ENCODE measurements at regions not wholly inside any gene's neighbourhood (a gene's known extent, or its start where the extent isn't known, plus 50 kb on each side); places are given as distances from the start of the nearest gene placed in this dataset.
"Not testable (repeated sequence)": the region's sequence is repeated elsewhere in the genome, so short reads cannot be mapped to it uniquely, and the experiment has no call there.

- 99% methylated on average over 9 of the region's 9 CpGs for WGBS (ENCODE audit: insufficient coverage)
- H3K4me1 ChIP-seq (ENCODE audit: control extremely low read depth in 1 of 4, control insufficient read depth in 4 of 4, insufficient read depth in 4 of 4, low read length in 3 of 4), result peaks cover 0 to 14% (median 5%) of the 10 kb centered on the region in 4 experiments
- POLR2A ChIA-PET, result no interaction called here
- no peaks in the 10 kb centered on the region for H3K36me3 ChIP-seq (ENCODE audit: control insufficient read depth in 4 of 4, insufficient read depth in 4 of 4, low read length in 3 of 4)
- DNase-seq, result no peak
- H3K27me3 ChIP-seq (replicated peaks in 2 of 5; ENCODE audit: control insufficient read depth in 4 of 5, insufficient read depth in 5 of 5, low read length in 4 of 5), result no peaks in the 10 kb centered on the region
- no peaks in the 10 kb centered on the region for H3K9me3 ChIP-seq (ENCODE audit: control extremely low read depth in 1 of 5, control insufficient read depth in 4 of 5, insufficient read depth in 2 of 5, low read depth in 1 of 5, low read length in 4 of 5)
- H3K4me3 ChIP-seq (ENCODE audit: control insufficient read depth in 1 of 7, extremely low read depth in 1 of 7, insufficient read depth in 4 of 7, low read depth in 2 of 7, low read length in 6 of 7), result no peak overlapping the region
- CTCF ChIA-PET, result no interaction called here
- no peak overlapping the region for H3K27ac ChIP-seq (ENCODE audit: insufficient read depth in 1 of 2, low read depth in 1 of 2, low read length in 2 of 2, poor library complexity in 1 of 2, severe bottlenecking in 2 of 2)
Measured at GRCh38 chr10:53029449-53029848, 256.9 kb upstream of the MBL2 start.

GRCh38 chr10:53025765-53026164 is 253.2 kb upstream of the MBL2 start:
- POLR2A ChIA-PET; H3K36me3 ChIP-seq (ENCODE audit: control insufficient read depth in 4 of 4, insufficient read depth in 4 of 4, low read length in 3 of 4); H3K9me3 ChIP-seq (ENCODE audit: control extremely low read depth in 1 of 5, control insufficient read depth in 4 of 5, insufficient read depth in 2 of 5, low read depth in 1 of 5, low read length in 4 of 5); DNase-seq; H3K27me3 ChIP-seq (replicated peaks in 2 of 5; ENCODE audit: control insufficient read depth in 4 of 5, insufficient read depth in 5 of 5, low read length in 4 of 5); H3K27ac ChIP-seq (ENCODE audit: insufficient read depth in 1 of 2, low read depth in 1 of 2, low read length in 2 of 2, poor library complexity in 1 of 2, severe bottlenecking in 2 of 2): not testable (repeated sequence)
- Histone ChIP-seq H3K4me1 (ENCODE audit: control extremely low read depth in 1 of 4, control insufficient read depth in 4 of 4, insufficient read depth in 4 of 4, low read length in 3 of 4) (peaks cover 0 to 12% (median 4%) of the 10 kb centered on the region in 4 experiments), H3K4me3 (ENCODE audit: control insufficient read depth in 1 of 7, extremely low read depth in 1 of 7, insufficient read depth in 4 of 7, low read depth in 2 of 7, low read length in 6 of 7) (peak overlapping the region in 1 of 7 experiments; percentile 80)
- WGBS (ENCODE audit: insufficient coverage), result 100% methylated on average over 3 of the region's 6 CpGs
- CTCF ChIA-PET, result interaction anchor here (1.3 to 1.6 kb wide), 2 partner anchors 10 to 183 kb away, joined by 3 to 4 read pairs; no protein-coding TSS in a partner anchor

- Histone ChIP-seq H3K36me3 (ENCODE audit: control insufficient read depth in 4 of 4, insufficient read depth in 4 of 4, low read length in 3 of 4) (no peaks in the 10 kb centered on the region), H3K27ac (ENCODE audit: insufficient read depth in 1 of 2, low read depth in 1 of 2, low read length in 2 of 2, poor library complexity in 1 of 2, severe bottlenecking in 2 of 2) (no peak overlapping the region), H3K9me3 (ENCODE audit: control extremely low read depth in 1 of 5, control insufficient read depth in 4 of 5, insufficient read depth in 2 of 5, low read depth in 1 of 5, low read length in 4 of 5) (no peaks in the 10 kb centered on the region), H3K4me1 (ENCODE audit: control extremely low read depth in 1 of 4, control insufficient read depth in 4 of 4, insufficient read depth in 4 of 4, low read length in 3 of 4) (peaks cover 0 to 8% (median 3%) of the 10 kb centered on the region in 4 experiments), H3K27me3 (replicated peaks in 2 of 5; ENCODE audit: control insufficient read depth in 4 of 5, insufficient read depth in 5 of 5, low read length in 4 of 5) (no peaks in the 10 kb centered on the region), H3K4me3 (ENCODE audit: control insufficient read depth in 1 of 7, extremely low read depth in 1 of 7, insufficient read depth in 4 of 7, low read depth in 2 of 7, low read length in 6 of 7) (peak overlapping the region in 5 of 7 experiments; percentile 52 to 80 (median 64))
- CTCF ChIA-PET, result interaction anchor here (1.3 to 1.6 kb wide), 2 partner anchors 9 to 183 kb away, joined by 3 to 4 read pairs; no protein-coding TSS in a partner anchor
- 13% methylated on average over 9 of the region's 9 CpGs for WGBS (ENCODE audit: insufficient coverage)
- peak in 2 of 3 donors; percentile 6 to 39 for DNase-seq
- POLR2A ChIA-PET, result no interaction called here
Measured at GRCh38 chr10:53025172-53025711, 252.7 kb upstream of the MBL2 start.

- WGBS (ENCODE audit: insufficient coverage), result 100% methylated on average over 1 of the region's 2 CpGs
- Histone ChIP-seq H3K27me3 (replicated peaks in 2 of 5; ENCODE audit: control insufficient read depth in 4 of 5, insufficient read depth in 5 of 5, low read length in 4 of 5) (no peaks in the 10 kb centered on the region), H3K4me1 (ENCODE audit: control extremely low read depth in 1 of 4, control insufficient read depth in 4 of 4, insufficient read depth in 4 of 4, low read length in 3 of 4) (peaks cover 0 to 2% (median 0%) of the 10 kb centered on the region in 4 experiments), H3K36me3 (ENCODE audit: control insufficient read depth in 4 of 4, insufficient read depth in 4 of 4, low read length in 3 of 4) (no peaks in the 10 kb centered on the region), H3K9me3 (ENCODE audit: control extremely low read depth in 1 of 5, control insufficient read depth in 4 of 5, insufficient read depth in 2 of 5, low read depth in 1 of 5, low read length in 4 of 5) (no peaks in the 10 kb centered on the region), H3K27ac (ENCODE audit: insufficient read depth in 1 of 2, low read depth in 1 of 2, low read length in 2 of 2, poor library complexity in 1 of 2, severe bottlenecking in 2 of 2) (no peak overlapping the region), H3K4me3 (ENCODE audit: control insufficient read depth in 1 of 7, extremely low read depth in 1 of 7, insufficient read depth in 4 of 7, low read depth in 2 of 7, low read length in 6 of 7) (no peak overlapping the region)
- ChIA-PET POLR2A (no interaction called here), CTCF (no interaction called here)
- no peak for DNase-seq
Measured at GRCh38 chr10:53023411-53023810, 250.8 kb upstream of the MBL2 start.

- ChIA-PET POLR2A (no interaction called here), CTCF (no interaction called here)
- DNase-seq, result no peak
- no peaks in the 10 kb centered on the region for H3K27me3 ChIP-seq (replicated peaks in 2 of 5; ENCODE audit: control insufficient read depth in 4 of 5, insufficient read depth in 5 of 5, low read length in 4 of 5)
- no peak overlapping the region for H3K27ac ChIP-seq (ENCODE audit: insufficient read depth in 1 of 2, low read depth in 1 of 2, low read length in 2 of 2, poor library complexity in 1 of 2, severe bottlenecking in 2 of 2)
- H3K4me1 ChIP-seq (ENCODE audit: control extremely low read depth in 1 of 4, control insufficient read depth in 4 of 4, insufficient read depth in 4 of 4, low read length in 3 of 4), result peaks cover 0 to 2% (median 0%) of the 10 kb centered on the region in 4 experiments
- no peaks in the 10 kb centered on the region for H3K9me3 ChIP-seq (ENCODE audit: control extremely low read depth in 1 of 5, control insufficient read depth in 4 of 5, insufficient read depth in 2 of 5, low read depth in 1 of 5, low read length in 4 of 5)
- 97% methylated on average over 4 of the region's 5 CpGs for WGBS (ENCODE audit: insufficient coverage)
- no peaks in the 10 kb centered on the region for H3K36me3 ChIP-seq (ENCODE audit: control insufficient read depth in 4 of 4, insufficient read depth in 4 of 4, low read length in 3 of 4)
- no peak overlapping the region for H3K4me3 ChIP-seq (ENCODE audit: control insufficient read depth in 1 of 7, extremely low read depth in 1 of 7, insufficient read depth in 4 of 7, low read depth in 2 of 7, low read length in 6 of 7)
Measured at GRCh38 chr10:53022611-53023088, 250.1 kb upstream of the MBL2 start.

GRCh38 chr10:53013201-53013810 is 240.7 kb upstream of the MBL2 start:
- Histone ChIP-seq H3K4me1 (ENCODE audit: control extremely low read depth in 1 of 4, control insufficient read depth in 4 of 4, insufficient read depth in 4 of 4, low read length in 3 of 4) (peaks cover 0 to 10% (median under 1%) of the 10 kb centered on the region in 4 experiments), H3K36me3 (ENCODE audit: control insufficient read depth in 4 of 4, insufficient read depth in 4 of 4, low read length in 3 of 4) (no peaks in the 10 kb centered on the region), H3K27ac (ENCODE audit: insufficient read depth in 1 of 2, low read depth in 1 of 2, low read length in 2 of 2, poor library complexity in 1 of 2, severe bottlenecking in 2 of 2) (no peak overlapping the region), H3K4me3 (ENCODE audit: control insufficient read depth in 1 of 7, extremely low read depth in 1 of 7, insufficient read depth in 4 of 7, low read depth in 2 of 7, low read length in 6 of 7) (no peak overlapping the region), H3K9me3 (ENCODE audit: control extremely low read depth in 1 of 5, control insufficient read depth in 4 of 5, insufficient read depth in 2 of 5, low read depth in 1 of 5, low read length in 4 of 5) (no peaks in the 10 kb centered on the region), H3K27me3 (replicated peaks in 2 of 5; ENCODE audit: control insufficient read depth in 4 of 5, insufficient read depth in 5 of 5, low read length in 4 of 5) (no peaks in the 10 kb centered on the region)
- ChIA-PET POLR2A (no interaction called here), CTCF (no interaction called here)
- WGBS (ENCODE audit: insufficient coverage), result no CpG with 5 or more reads among the region's 3 CpGs
- DNase-seq, result peak in 2 of 3 donors; percentile 54 to 58

Data from common myeloid progenitor, CD34-positive (primary cell).